Immature natural killer cell (primary cell): ENCODE measurements at regions not wholly inside any gene's neighbourhood (a gene's known extent, or its start where the extent isn't known, plus 50 kb on each side); places are given as distances from the start of the nearest gene placed in this dataset.

Experiments
- DNase-seq, 3 donors: peaks; one replicate each; pipeline ENCODE4 v3.0.0; 2022; ENCODE audit warnings: mixed read lengths in 1 of 3
- H3K27ac Mint-ChIP-seq, 6 donors: one replicate each; pipeline ENCODE4 v1.8.0; 2020; ENCODE audit warnings: mixed read lengths in 6 of 6, mild to moderate bottlenecking in 5 of 6, inconsistent platforms in 4 of 6, moderate library complexity in 3 of 6
- H3K27me3 Mint-ChIP-seq, 3 donors: one replicate each; pipeline ENCODE4 v1.8.0; 2020 to 2021; ENCODE audit warnings: low read depth in 3 of 3, mild to moderate bottlenecking in 3 of 3, mixed read lengths in 3 of 3, moderate library complexity in 3 of 3, inconsistent platforms in 1 of 3
- H3K36me3 Mint-ChIP-seq, 3 donors: one replicate each; pipeline ENCODE4 v1.8.0; 2020; ENCODE audit warnings: mixed read lengths in 3 of 3, inconsistent platforms in 2 of 3, mild to moderate bottlenecking in 2 of 3
- H3K4me1 Mint-ChIP-seq, 2 donors: one replicate each; pipeline ENCODE4 v1.8.0; 2020; ENCODE audit warnings: inconsistent platforms in 2 of 2, mild to moderate bottlenecking in 2 of 2, mixed read lengths in 2 of 2, moderate library complexity in 1 of 2
- H3K4me3 Mint-ChIP-seq, 5 donors: one replicate each; pipeline ENCODE4 v1.8.0; 2020; ENCODE audit warnings: mild to moderate bottlenecking in 5 of 5, mixed read lengths in 5 of 5, inconsistent platforms in 3 of 5, moderate library complexity in 3 of 5
- H3K9me3 Mint-ChIP-seq, 6 donors: one replicate each; pipeline ENCODE4 v1.8.0; 2020; ENCODE audit warnings: mild to moderate bottlenecking in 6 of 6, mixed read lengths in 6 of 6, inconsistent platforms in 4 of 6, moderate library complexity in 3 of 6

DNA sequence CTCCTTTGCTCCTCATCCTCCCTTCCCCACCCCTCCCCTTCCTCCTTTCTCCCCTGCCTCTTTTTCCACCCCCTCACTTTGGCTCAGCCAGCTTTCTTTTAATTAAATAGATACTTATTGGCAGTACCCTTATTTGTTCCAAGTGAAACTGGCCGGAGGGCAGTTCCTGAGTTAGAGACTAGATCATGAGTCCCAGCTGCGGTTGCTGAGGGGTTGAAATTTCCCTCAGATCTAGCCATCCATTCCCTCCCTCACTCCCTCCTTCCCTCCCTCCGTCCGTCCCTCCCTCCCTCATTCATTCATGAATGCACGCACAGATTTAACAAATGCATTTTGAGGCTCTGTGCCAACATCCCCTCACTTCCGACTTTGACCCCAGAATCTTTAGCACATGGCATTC is 519.2 kb upstream of the EEF2KMT start:
- no peaks in the 10 kb centered on the region for H3K9me3 Mint-ChIP-seq
- no peak overlapping the region for H3K27ac Mint-ChIP-seq
- no peak overlapping the region for H3K4me3 Mint-ChIP-seq
- H3K27me3 Mint-ChIP-seq = peaks cover 0 to 5% (median 2%) of the 10 kb centered on the region in 3 donors
- H3K36me3 Mint-ChIP-seq = no peaks in the 10 kb centered on the region
- DNase-seq = no peak
- no peaks in the 10 kb centered on the region for H3K4me1 Mint-ChIP-seq

DNA sequence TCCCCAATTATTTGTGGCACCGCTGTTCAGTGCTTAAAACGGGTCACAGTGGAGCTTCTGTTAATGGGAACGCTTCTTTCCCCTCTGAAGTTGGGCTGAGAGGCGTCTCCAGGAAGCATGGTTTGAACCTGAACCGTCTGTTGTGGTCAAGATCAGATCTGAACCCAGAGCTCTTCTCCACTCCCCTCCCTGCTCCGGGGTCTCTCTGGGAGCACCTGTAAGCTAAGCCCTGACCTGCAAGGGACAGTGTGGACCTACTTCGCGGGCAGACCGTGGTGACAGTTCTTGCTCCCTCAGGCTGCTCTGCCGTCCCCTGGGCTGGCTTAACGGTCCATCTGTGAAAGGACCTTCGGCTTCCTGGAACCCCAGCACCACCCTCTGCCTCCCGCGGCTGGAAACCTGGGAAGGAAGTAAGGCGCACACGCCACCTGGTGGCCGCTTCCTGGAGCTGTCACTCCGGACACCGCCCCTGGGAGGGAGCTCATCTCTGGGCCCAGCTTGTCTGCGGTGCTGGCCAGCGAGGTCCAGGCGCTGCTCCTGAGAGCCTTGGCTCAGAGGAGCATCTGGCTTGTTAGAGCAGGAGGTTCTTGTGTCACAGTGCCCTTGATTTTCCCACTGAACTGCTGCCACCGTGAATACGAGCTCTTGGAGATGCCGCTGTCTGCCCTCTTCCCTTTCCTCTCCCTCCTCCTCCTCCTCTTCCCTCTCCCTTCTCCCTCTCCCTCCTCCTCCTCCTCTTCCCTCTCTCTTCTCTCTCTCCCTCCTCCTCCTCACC is 518.5 kb upstream of the EEF2KMT start:
- no peaks in the 10 kb centered on the region for H3K9me3 Mint-ChIP-seq
- no peak overlapping the region for H3K27ac Mint-ChIP-seq
- peaks cover 0 to 5% (median 2%) of the 10 kb centered on the region in 3 donors for H3K27me3 Mint-ChIP-seq
- no peaks in the 10 kb centered on the region for H3K36me3 Mint-ChIP-seq
- H3K4me3 Mint-ChIP-seq = no peak overlapping the region
- no peaks in the 10 kb centered on the region for H3K4me1 Mint-ChIP-seq
- no peak for DNase-seq

DNA sequence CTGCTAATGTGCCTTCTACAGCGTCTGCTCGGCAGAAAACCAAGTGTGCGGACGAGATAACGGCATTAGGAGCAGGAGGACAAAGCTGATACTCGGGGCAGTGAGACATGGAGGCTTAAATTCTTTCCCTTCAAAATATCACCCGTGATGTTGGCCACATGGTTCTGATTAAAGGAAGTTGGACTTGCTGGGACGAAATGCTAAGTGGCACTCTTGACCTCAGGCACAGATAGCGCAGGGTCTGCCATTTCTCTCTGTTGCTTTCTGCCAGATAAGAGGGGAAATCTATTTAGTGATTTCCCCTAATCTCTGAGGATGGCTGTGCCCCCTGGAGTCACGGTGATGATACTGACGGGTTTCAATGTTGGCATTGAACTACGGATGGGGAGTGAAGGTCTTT is 509.6 kb upstream of the EEF2KMT start:
- Mint-ChIP-seq H3K9me3 (peaks cover 0 to 2% (median 0%) of the 10 kb centered on the region in 6 donors), H3K27ac (no peak overlapping the region), H3K4me1 (no peaks in the 10 kb centered on the region), H3K27me3 (peaks cover 0 to 2% (median 0%) of the 10 kb centered on the region in 3 donors), H3K36me3 (no peaks in the 10 kb centered on the region), H3K4me3 (no peak overlapping the region)
- no peak for DNase-seq

DNA sequence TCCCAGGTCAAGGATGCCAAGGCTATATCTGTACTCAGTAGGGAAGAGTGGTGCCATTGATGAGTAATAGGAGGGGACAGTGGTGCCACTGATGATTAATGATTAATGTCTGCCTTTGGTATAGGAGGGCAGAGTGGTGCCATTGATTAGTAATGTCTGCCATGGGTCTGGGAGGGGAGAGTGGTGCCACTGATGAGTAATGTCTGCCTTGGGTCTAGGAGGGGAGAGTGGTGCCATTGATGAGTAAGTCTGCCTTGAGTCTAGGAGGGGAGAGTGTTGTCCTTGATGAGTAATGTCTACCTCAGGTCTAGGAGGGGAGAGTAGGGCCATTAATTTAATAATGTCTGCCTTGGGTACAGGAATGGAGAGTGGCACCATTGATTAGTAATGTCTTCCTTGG is 507.8 kb upstream of the EEF2KMT start:
- DNase-seq = no peak
- no peaks in the 10 kb centered on the region for H3K36me3 Mint-ChIP-seq
- H3K9me3 Mint-ChIP-seq = peaks cover 0 to 2% (median 0%) of the 10 kb centered on the region in 6 donors
- H3K4me1 Mint-ChIP-seq = no peaks in the 10 kb centered on the region
- no peak overlapping the region for H3K4me3 Mint-ChIP-seq
- no peak overlapping the region for H3K27ac Mint-ChIP-seq
- H3K27me3 Mint-ChIP-seq = peaks cover 0 to 3% (median 2%) of the 10 kb centered on the region in 3 donors

DNA sequence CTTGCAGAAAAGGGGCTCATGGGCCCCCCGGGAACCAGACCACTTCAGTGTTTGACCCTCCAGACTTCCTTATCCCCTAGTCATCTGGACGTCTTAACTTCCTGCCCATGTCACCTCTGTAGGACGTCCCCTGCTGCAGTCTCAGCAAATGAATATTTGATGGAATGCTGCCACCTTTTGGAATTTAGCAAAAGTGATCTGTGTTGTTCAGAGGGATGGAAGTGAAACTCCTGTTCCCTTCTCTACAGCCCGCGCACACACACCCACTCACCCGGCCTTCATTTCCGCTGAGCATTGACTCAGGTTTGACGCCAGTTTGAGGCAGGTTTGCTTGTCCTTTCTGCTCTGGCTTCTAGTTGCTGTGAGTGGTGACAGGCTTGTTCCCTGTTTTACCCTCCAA is 507.2 kb upstream of the EEF2KMT start:
- H3K4me3 Mint-ChIP-seq = no peak overlapping the region
- H3K27me3 Mint-ChIP-seq = peaks cover 0 to 3% (median 2%) of the 10 kb centered on the region in 3 donors
- H3K4me1 Mint-ChIP-seq = no peaks in the 10 kb centered on the region
- no peaks in the 10 kb centered on the region for H3K36me3 Mint-ChIP-seq
- H3K9me3 Mint-ChIP-seq = no peaks in the 10 kb centered on the region
- no peak overlapping the region for H3K27ac Mint-ChIP-seq
- no peak for DNase-seq

DNA sequence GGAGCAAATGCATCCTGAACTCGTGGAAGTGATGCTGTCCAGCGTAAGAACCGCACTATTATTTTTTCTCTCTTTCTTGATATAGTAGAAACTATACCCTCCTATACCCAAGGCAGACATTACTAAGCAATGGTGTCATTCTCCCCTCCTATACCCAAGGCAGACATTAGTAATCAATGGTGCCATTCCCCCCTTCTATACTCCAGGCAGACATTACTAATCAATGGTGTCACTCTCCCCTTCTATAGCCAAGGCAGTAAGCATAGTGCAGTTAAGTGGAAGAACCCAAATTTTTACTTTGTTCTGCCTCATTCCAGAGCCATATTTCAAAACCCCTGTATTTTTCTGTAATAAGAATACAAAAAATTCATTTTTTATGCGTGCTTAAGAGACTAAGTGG is 506.2 kb upstream of the EEF2KMT start:
- peaks cover 0 to 3% (median 2%) of the 10 kb centered on the region in 3 donors for H3K27me3 Mint-ChIP-seq
- no peak for DNase-seq
- no peaks in the 10 kb centered on the region for H3K9me3 Mint-ChIP-seq
- no peak overlapping the region for H3K27ac Mint-ChIP-seq
- no peak overlapping the region for H3K4me3 Mint-ChIP-seq
- H3K4me1 Mint-ChIP-seq = no peaks in the 10 kb centered on the region
- no peaks in the 10 kb centered on the region for H3K36me3 Mint-ChIP-seq

DNA sequence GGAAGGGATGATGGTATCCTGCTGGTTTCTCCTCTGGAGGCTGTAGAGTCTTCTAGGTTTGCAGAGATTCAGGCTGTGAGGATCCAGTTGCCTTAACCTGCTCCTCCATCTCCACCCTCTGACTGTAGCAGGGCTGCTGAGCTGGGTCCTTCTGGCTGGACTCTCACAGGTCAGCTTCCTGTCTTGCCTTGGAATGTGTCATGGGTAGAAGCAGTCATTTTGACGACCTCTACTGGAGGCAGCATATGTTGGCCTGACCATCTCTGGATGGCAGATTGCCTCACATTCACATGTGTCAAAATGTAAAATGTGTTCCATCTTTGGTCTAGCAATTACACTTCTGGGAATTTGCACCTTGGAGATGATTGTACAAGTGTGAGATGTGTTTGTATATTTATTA is 504.4 kb upstream of the EEF2KMT start:
- DNase-seq = no peak
- H3K36me3 Mint-ChIP-seq = no peaks in the 10 kb centered on the region
- no peaks in the 10 kb centered on the region for H3K4me1 Mint-ChIP-seq
- H3K9me3 Mint-ChIP-seq = no peaks in the 10 kb centered on the region
- H3K27ac Mint-ChIP-seq = no peak overlapping the region
- peaks cover 0 to 3% (median 2%) of the 10 kb centered on the region in 3 donors for H3K27me3 Mint-ChIP-seq
- H3K4me3 Mint-ChIP-seq = no peak overlapping the region

DNA sequence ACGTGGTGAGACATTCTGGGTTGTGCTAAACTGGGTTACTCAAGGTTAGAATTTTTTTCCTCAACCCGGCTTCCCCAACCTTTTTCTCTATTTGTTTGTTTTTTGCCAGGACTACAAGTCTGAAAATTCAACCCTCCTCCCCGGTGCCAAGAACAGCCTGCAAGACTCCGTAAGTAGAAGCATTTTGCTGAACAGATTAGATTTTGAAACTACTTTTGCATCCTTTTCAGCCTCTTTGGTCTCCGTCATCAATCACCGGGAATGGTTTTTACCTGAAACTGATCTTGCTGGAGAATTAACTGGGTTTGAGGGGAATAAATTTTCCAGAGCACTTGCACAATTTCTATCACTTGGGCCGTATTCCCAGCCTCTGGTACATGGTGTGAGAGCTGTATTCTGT is 501.2 kb upstream of the EEF2KMT start:
- Mint-ChIP-seq H3K27ac (no peak overlapping the region), H3K36me3 (no peaks in the 10 kb centered on the region), H3K27me3 (peaks cover 2 to 4% (median 3%) of the 10 kb centered on the region in 3 donors), H3K9me3 (no peaks in the 10 kb centered on the region), H3K4me3 (no peak overlapping the region), H3K4me1 (no peaks in the 10 kb centered on the region)
- no peak for DNase-seq

DNA sequence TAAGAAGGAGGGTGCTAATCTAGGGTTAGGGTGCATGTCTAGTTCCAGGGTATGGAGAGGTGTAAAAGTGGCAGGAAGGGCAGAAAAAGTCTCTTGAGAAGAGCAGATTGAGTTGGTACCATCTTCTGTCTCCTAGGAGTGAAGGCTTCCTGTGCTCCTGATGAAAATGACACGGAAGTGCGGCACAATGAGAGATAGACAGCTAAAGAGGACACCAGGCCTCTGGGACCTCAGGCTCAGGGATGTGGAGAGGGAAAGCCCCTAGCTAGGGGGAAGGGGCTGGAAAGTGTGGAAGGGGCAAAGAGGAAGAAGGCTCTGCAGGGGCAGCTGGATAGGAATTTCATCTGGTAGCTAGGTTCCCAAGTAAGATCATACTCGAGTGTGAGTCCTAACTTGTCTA is 498.3 kb upstream of the EEF2KMT start:
- H3K4me1 Mint-ChIP-seq = no peaks in the 10 kb centered on the region
- DNase-seq = no peak
- H3K4me3 Mint-ChIP-seq = no peak overlapping the region

DNA sequence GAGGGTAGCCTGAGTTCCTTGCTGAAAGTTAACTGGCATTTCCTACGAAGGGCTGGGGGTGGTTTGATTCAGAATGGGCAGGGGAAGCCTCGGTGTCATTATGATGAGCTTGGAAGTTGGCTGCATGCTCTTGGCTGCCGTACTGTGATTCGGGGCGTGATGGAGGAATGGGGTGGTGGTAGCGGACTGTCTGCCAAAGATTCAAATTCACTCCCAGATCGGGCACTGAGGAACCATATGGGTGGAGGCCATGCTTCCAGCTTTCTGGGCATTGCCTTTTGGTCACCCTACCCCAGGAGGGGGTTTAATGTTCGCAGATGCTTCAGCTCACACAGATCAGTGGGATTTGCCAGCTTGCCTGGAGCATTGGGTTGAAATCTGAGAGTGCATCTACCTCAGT is 492.8 kb upstream of the EEF2KMT start:
- Mint-ChIP-seq H3K4me3 (no peak overlapping the region), H3K27me3 (peaks cover 4 to 7% (median 5%) of the 10 kb centered on the region in 3 donors)

More for the DNA sequence above, 498.3 kb upstream of the EEF2KMT start:
- Mint-ChIP-seq H3K27me3 (peaks cover 2 to 7% (median 2%) of the 10 kb centered on the region in 3 donors), H3K27ac (no peak overlapping the region), H3K9me3 (no peaks in the 10 kb centered on the region), H3K36me3 (no peaks in the 10 kb centered on the region)

DNA sequence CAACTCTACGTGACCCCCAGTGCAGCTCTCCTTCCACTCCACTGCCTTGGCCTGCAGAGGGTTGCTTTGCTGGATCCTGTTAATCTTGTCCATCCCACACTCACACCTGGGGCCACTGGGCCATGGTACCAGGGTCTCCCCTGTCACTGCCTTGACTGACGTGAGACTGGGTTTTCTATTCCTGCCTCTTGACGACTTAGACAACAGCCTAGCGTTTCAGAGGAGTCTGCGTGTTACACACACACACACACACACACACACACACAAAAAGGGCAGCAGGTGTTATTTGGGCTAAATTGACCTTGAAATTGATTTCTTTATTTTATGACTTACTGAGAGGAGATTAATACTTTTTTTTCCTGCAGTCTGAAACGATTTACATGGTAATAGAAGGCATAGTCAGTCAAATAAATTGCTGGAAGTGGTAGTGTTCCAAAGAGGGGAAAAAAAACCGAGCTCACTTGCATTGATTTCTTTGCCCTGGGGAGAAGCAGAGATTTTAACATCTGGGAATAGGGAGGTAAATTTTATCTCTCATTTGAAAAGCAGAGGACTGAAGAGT is 492.3 kb upstream of the EEF2KMT start:
- H3K36me3 Mint-ChIP-seq = no peaks in the 10 kb centered on the region
- H3K27ac Mint-ChIP-seq = no peak overlapping the region

More for the DNA sequence above, 492.8 kb upstream of the EEF2KMT start:
- H3K9me3 Mint-ChIP-seq = no peaks in the 10 kb centered on the region
- H3K36me3 Mint-ChIP-seq = no peaks in the 10 kb centered on the region
- no peak overlapping the region for H3K27ac Mint-ChIP-seq
- no peaks in the 10 kb centered on the region for H3K4me1 Mint-ChIP-seq
- no peak for DNase-seq

DNA sequence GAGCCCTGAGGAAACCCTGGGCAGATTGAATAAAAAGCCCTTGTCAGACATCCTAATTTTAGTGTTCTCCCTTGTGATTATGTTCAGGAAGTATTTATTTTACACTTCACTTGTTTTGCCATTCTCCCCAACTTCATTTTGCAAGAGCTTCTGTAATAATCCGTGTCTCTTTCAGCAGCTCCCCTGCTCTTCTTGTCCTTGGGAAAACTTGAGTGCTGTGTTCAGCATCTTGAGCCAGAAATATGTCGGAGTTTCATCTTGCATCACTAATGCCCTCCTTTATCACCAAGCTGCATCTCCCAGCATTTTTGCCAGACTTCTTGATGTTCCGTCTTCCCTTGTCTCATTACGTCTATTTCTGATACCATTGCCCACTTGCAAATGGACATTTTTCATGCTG is 486.5 kb upstream of the EEF2KMT start:
- Mint-ChIP-seq H3K9me3 (no peaks in the 10 kb centered on the region), H3K4me1 (no peaks in the 10 kb centered on the region), H3K4me3 (no peak overlapping the region), H3K27ac (no peak overlapping the region), H3K27me3 (peaks cover 0 to 8% (median 5%) of the 10 kb centered on the region in 3 donors), H3K36me3 (no peaks in the 10 kb centered on the region)
- DNase-seq = no peak

More for the DNA sequence above, 492.3 kb upstream of the EEF2KMT start:
- H3K4me1 Mint-ChIP-seq = no peaks in the 10 kb centered on the region
- H3K27me3 Mint-ChIP-seq = peaks cover 2 to 5% (median 4%) of the 10 kb centered on the region in 3 donors
- no peak for DNase-seq
- H3K9me3 Mint-ChIP-seq = no peaks in the 10 kb centered on the region
- no peak overlapping the region for H3K4me3 Mint-ChIP-seq

DNA sequence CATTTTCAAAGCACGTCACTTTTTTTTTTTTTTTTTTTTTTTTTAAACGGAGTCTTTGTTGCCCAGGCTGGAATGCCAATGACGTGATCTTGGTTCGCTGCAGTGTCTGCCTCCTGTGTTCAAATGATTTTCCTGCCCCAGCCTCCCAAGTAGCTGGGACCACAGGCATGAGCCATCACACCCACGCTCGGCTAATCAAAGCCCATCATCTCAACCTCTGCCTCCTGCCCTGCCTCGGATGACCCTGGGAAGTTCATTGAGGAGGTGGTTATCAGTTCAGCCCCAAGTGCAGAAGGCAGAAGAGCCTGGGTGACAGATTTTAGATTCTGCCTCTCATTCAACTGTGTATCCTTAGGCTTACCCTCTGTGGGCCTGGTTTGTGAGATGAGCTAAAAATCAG is 484.9 kb upstream of the EEF2KMT start:
- Mint-ChIP-seq H3K4me3 (no peak overlapping the region), H3K4me1 (no peaks in the 10 kb centered on the region), H3K36me3 (no peaks in the 10 kb centered on the region)

DNA sequence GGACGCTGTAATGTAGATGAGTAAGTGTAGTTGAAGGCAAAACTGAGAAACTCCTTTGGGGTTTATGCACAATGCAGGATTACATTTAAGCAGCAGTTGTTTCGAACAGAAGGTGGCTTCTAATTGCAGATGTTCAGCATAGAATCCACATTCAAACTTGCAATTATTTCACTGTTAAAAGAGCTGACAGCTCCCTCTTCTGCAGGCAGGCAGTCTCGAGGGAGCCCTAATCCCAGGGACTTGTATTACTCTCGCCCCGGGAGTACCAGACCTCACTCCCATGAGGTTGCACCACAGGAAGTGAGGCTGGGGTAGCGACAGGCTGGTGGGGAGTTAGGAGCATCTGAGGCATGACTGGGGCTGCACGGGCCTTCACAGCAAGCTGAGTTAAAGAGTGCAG is 484.3 kb upstream of the EEF2KMT start:
- no peaks in the 10 kb centered on the region for H3K9me3 Mint-ChIP-seq
- no peak for DNase-seq
- H3K4me3 Mint-ChIP-seq = no peak overlapping the region
- no peaks in the 10 kb centered on the region for H3K36me3 Mint-ChIP-seq
- H3K4me1 Mint-ChIP-seq = no peaks in the 10 kb centered on the region
- peaks cover 0 to 8% (median 1%) of the 10 kb centered on the region in 3 donors for H3K27me3 Mint-ChIP-seq
- H3K27ac Mint-ChIP-seq = no peak overlapping the region

More for the DNA sequence above, 484.9 kb upstream of the EEF2KMT start:
- H3K9me3 Mint-ChIP-seq = no peaks in the 10 kb centered on the region
- DNase-seq = no peak
- H3K27ac Mint-ChIP-seq = no peak overlapping the region
- peaks cover 0 to 9% (median 3%) of the 10 kb centered on the region in 3 donors for H3K27me3 Mint-ChIP-seq

DNA sequence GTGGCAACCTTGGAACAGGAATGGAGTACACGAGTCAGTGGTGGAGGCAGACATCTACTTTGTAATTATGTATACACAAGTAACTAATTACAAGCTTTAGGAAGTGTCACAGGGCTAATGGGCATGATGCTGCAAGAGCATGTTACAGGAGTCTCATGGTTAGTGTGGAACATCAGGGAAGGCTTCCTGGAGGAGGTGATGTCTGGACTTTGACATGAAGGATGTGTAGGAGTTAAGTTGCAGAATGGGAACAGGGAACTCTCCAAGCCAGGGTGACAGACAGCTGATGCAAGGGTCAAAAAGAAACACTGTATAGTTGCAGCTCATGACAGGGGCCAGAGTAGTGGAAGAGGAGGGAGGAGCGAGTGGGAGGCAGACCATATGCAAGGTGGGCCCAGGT is 483.8 kb upstream of the EEF2KMT start:
- Mint-ChIP-seq H3K4me3 (no peak overlapping the region), H3K27ac (no peak overlapping the region)

More for the DNA sequence above, 483.8 kb upstream of the EEF2KMT start:
- Mint-ChIP-seq H3K9me3 (no peaks in the 10 kb centered on the region), H3K36me3 (no peaks in the 10 kb centered on the region), H3K27me3 (peaks cover 0 to 5% (median 1%) of the 10 kb centered on the region in 3 donors), H3K4me1 (no peaks in the 10 kb centered on the region)
- no peak for DNase-seq
